PC-9 (cell line): ENCODE measurements at regions not wholly inside any gene's neighbourhood (a gene's known extent, or its start where the extent isn't known, plus 50 kb on each side); places are given as distances from the start of the nearest gene placed in this dataset.
A peak's percentile ranks its signal among the peaks of the same experiment; 100 is the strongest.

Experiments
- BruUV-seq: library from RNA; stranded (reverse); fragments of 400-500 nt; replicated peaks from 2 replicates; lab custom pipeline; 2021; lab: Mats Ljungman, UMichigan
- CTCF ChIA-PET: fragments of 300-600 bp; sonication (Branson Sonifier 250); formaldehyde crosslinking; loops from one replicate; lab custom pipeline; 2022; ENCODE audit warnings: antibody characterized with exemption; lab: Charles Lee
- POLR2A ChIA-PET: fragments of 300-600 bp; sonication (Branson Sonifier 250); formaldehyde crosslinking; loops from one replicate; lab custom pipeline; 2022; ENCODE audit warnings: antibody characterized with exemption; ENCODE audit not compliant: unreplicated experiment; lab: Charles Lee
- DNase-seq, 2 experiments: peaks; one replicate each; pipeline versions ENCODE4 v3.0.0 to v3.0.0-alpha.2; 2015 to 2022; ENCODE audit warnings: mixed read lengths in 1 of 2
- H2AFZ ChIP-seq: fragments of 200-600 bp; sonication (generic); 2 replicates; pipeline ENCODE4 v1.8.1; 2017; ENCODE audit warnings: antibody characterized with exemption
- H3F3A ChIP-seq: fragments of 200-600 bp; sonication (generic); 2 replicates; pipeline ENCODE4 v1.8.1; 2017; ENCODE audit warnings: antibody characterized with exemption, mild to moderate bottlenecking, low read depth; ENCODE audit not compliant: insufficient read depth
- H3K27ac ChIP-seq: fragments of 200-600 bp; sonication (generic); 2 replicates; pipeline ENCODE4 v1.6.1; 2016; ENCODE audit warnings: mixed run types
- H3K27me3 ChIP-seq: fragments of 200-600 bp; sonication (generic); 2 replicates; pipeline ENCODE4 v1.6.1; 2016; ENCODE audit warnings: low read depth, mixed run types; ENCODE audit not compliant: insufficient read depth
- H3K36me3 ChIP-seq: fragments of 200-600 bp; sonication (generic); 2 replicates; pipeline ENCODE4 v1.6.1; 2016; ENCODE audit warnings: low read depth, mixed run types
- H3K4me1 ChIP-seq: fragments of 200-600 bp; sonication (generic); replicated peaks from 2 replicates; pipeline ENCODE4 v1.6.1; 2016; ENCODE audit warnings: mixed run types; ENCODE audit not compliant: insufficient read depth
- H3K4me2 ChIP-seq: fragments of 200-600 bp; sonication (generic); 2 replicates; pipeline ENCODE4 v1.6.1; 2017; ENCODE audit warnings: mixed run types
- H3K4me3 ChIP-seq: fragments of 200-600 bp; sonication (generic); 2 replicates; pipeline ENCODE4 v1.6.1; 2016; ENCODE audit warnings: mixed run types
- H3K79me2 ChIP-seq: fragments of 200-600 bp; sonication (generic); 2 replicates; pipeline ENCODE4 v1.6.1; 2017; ENCODE audit warnings: low read depth, mixed run types
- H3K9me2 ChIP-seq: fragments of 200-600 bp; sonication (generic); 2 replicates; pipeline ENCODE4 v1.8.1; 2017; ENCODE audit warnings: mild to moderate bottlenecking; ENCODE audit not compliant: insufficient read depth
- H3K9me3 ChIP-seq: fragments of 200-600 bp; sonication (generic); 2 replicates; pipeline ENCODE4 v1.8.1; 2016; ENCODE audit warnings: low read depth; ENCODE audit not compliant: insufficient read depth
- H4K20me1 ChIP-seq: fragments of 200-600 bp; sonication (generic); 2 replicates; pipeline ENCODE4 v1.8.1; 2017; ENCODE audit not compliant: insufficient read depth
- CTCF ChIP-seq: fragments of 200-600 bp; sonication (generic); conservative IDR thresholded peaks from 2 replicates; pipeline ENCODE4 v1.6.1; 2017; ENCODE audit warnings: mixed run types, antibody characterized with exemption, mild to moderate bottlenecking, moderate library complexity
- EZH2 ChIP-seq: fragments of 200-600 bp; sonication (generic); IDR thresholded peaks from 2 replicates; pipeline ENCODE4 v1.8.0; 2017; ENCODE audit warnings: antibody characterized with exemption, low read depth
- intact Hi-C: fragments of 100-400 bp; cut with micrococcal nuclease; formaldehyde crosslinking; loops from one replicate; pipeline ENCODE4 v1.10.0; 2022; ENCODE audit not compliant: unreplicated experiment

GRCh38 chr12:47303207-47303606, 223.4 kb upstream of the AMIGO2 start:
- no peaks in the 10 kb centered on the region for H3K27me3 ChIP-seq
- DNase-seq: no peak
- no peak overlapping the region for H3K4me2 ChIP-seq
- CTCF ChIA-PET: no interaction called here
- H4K20me1 ChIP-seq: no peaks in the 10 kb centered on the region
- no peaks in the 10 kb centered on the region for H3K79me2 ChIP-seq
- TF ChIP-seq CTCF (no peak), EZH2 (no peak)
- no peaks in the 10 kb centered on the region for H3K9me2 ChIP-seq
- peaks cover 27% of the 10 kb centered on the region; the same call in 1 of the 2 replicates for H3K9me3 ChIP-seq
- BruUV-seq: no TSS peak
- H3K4me3 ChIP-seq: no peak overlapping the region
- H3K4me1 ChIP-seq: peaks cover 5% of the 10 kb centered on the region; the same call in 1 of the 2 replicates
- intact Hi-C loops: no loop called here
- no peaks in the 10 kb centered on the region for H3F3A ChIP-seq
- POLR2A ChIA-PET: no interaction called here
- H3K27ac ChIP-seq: no peak overlapping the region
- H2AFZ ChIP-seq: peak overlapping the region; percentile 62; the same call in 1 of the 2 replicates
- H3K36me3 ChIP-seq: no peaks in the 10 kb centered on the region

GRCh38 chr12:47302111-47302671, 222.4 kb upstream of the AMIGO2 start:
- H3K4me2 ChIP-seq: no peak overlapping the region
- no peak overlapping the region for H3K4me3 ChIP-seq
- TF ChIP-seq EZH2: no peak
- TF ChIP-seq CTCF: no peak
- ChIA-PET POLR2A (interaction anchor here (0.6 to 1.1 kb wide), 2 partner anchors 25 to 29 kb away, joined by 3 to 4 read pairs; no protein-coding TSS in a partner anchor), CTCF (no interaction called here)
- H3K27ac ChIP-seq: no peak overlapping the region
- peaks cover 31% of the 10 kb centered on the region; the same call in 1 of the 2 replicates for H3K9me3 ChIP-seq
- H3K36me3 ChIP-seq: no peaks in the 10 kb centered on the region; the same call in 1 of the 2 replicates
- DNase-seq: no peak
- H3K9me2 ChIP-seq: no peaks in the 10 kb centered on the region
- no peaks in the 10 kb centered on the region for H4K20me1 ChIP-seq
- H2AFZ ChIP-seq: no peak overlapping the region
- no peaks in the 10 kb centered on the region for H3F3A ChIP-seq
- BruUV-seq: no TSS peak
- intact Hi-C loops: no loop called here
- H3K27me3 ChIP-seq: no peaks in the 10 kb centered on the region
- H3K79me2 ChIP-seq: no peaks in the 10 kb centered on the region
- no peaks in the 10 kb centered on the region for H3K4me1 ChIP-seq

GRCh38 chr12:47299586-47299985, 219.8 kb upstream of the AMIGO2 start:
- intact Hi-C loops: no loop called here
- Histone ChIP-seq H3K4me1 (no peaks in the 10 kb centered on the region), H3K36me3 (no peaks in the 10 kb centered on the region; the same call in 1 of the 2 replicates), H3K9me2 (no peaks in the 10 kb centered on the region), H2AFZ (no peak overlapping the region), H3K4me2 (no peak overlapping the region), H3K27ac (no peak overlapping the region), H3K79me2 (no peaks in the 10 kb centered on the region), H3K4me3 (no peak overlapping the region), H3K9me3 (peaks cover 31% of the 10 kb centered on the region; the same call in 1 of the 2 replicates), H3K27me3 (no peaks in the 10 kb centered on the region), H3F3A (no peaks in the 10 kb centered on the region), H4K20me1 (no peaks in the 10 kb centered on the region)
- CTCF ChIA-PET: no interaction called here
- no peak for TF ChIP-seq EZH2
- TF ChIP-seq CTCF: no peak
- BruUV-seq: no TSS peak
- DNase-seq: no peak
- POLR2A ChIA-PET: no interaction called here
